Activated naive CD8-positive, alpha-beta T cell (primary cell): ENCODE measurements at regions not wholly inside any gene's neighbourhood (a gene's known extent, or its start where the extent isn't known, plus 50 kb on each side); places are given as distances from the start of the nearest gene placed in this dataset.

Experiments
- H3K27ac Mint-ChIP-seq: one replicate; pipeline ENCODE4 v1.8.0; 2021; ENCODE audit warnings: mixed read lengths
- H3K27me3 Mint-ChIP-seq: one replicate; pipeline ENCODE4 v1.8.0; 2021; ENCODE audit warnings: mixed read lengths
- H3K36me3 Mint-ChIP-seq: one replicate; pipeline ENCODE4 v1.8.0; 2021; ENCODE audit warnings: mixed read lengths
- H3K4me1 Mint-ChIP-seq: one replicate; pipeline ENCODE4 v1.8.0; 2021; ENCODE audit warnings: low read depth, mixed read lengths
- H3K4me3 Mint-ChIP-seq: one replicate; pipeline ENCODE4 v1.8.0; 2021; ENCODE audit warnings: mild to moderate bottlenecking, mixed read lengths
- H3K9me3 Mint-ChIP-seq: one replicate; pipeline ENCODE4 v1.8.0; 2021; ENCODE audit warnings: low read depth, mixed read lengths

GRCh38 chr7:24229481-24230226 lies 54.3 kb upstream of the NPY start:
- Mint-ChIP-seq H3K36me3 (no peaks in the 10 kb centered on the region), H3K4me3 (no peak overlapping the region), H3K27ac (no peak overlapping the region), H3K27me3 (peaks cover 11% of the 10 kb centered on the region), H3K9me3 (no peaks in the 10 kb centered on the region), H3K4me1 (peaks cover 21% of the 10 kb centered on the region)

DNA sequence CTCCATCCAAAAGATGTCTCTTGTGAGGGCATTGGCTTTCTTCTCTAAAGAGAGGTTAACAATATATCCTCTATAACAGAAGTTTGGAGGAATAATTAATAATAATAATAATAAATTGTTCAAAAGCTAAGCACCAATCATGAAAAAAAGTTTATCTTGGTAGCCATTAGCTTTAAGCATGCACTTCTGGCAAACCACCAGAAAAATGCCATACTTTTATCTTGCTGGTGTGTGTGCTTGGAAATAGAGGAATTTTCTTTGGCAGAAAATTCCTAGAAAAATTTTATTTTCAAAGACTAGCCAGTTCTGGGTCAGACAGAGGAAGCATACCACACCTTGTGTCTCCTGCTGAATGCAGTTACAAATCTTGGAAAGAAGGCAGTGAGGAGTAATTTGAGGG lies 52.5 kb upstream of the NPY start:
- Mint-ChIP-seq H3K36me3 (no peaks in the 10 kb centered on the region), H3K27ac (no peak overlapping the region), H3K4me3 (no peak overlapping the region), H3K9me3 (no peaks in the 10 kb centered on the region), H3K27me3 (peaks cover 14% of the 10 kb centered on the region), H3K4me1 (peaks cover 21% of the 10 kb centered on the region)

GRCh38 chr7:24233386-24233785 lies 50.6 kb upstream of the NPY start:
- Mint-ChIP-seq H3K4me1 (peaks cover 3% of the 10 kb centered on the region), H3K9me3 (no peaks in the 10 kb centered on the region), H3K27ac (no peak overlapping the region), H3K36me3 (no peaks in the 10 kb centered on the region), H3K27me3 (peaks cover 20% of the 10 kb centered on the region), H3K4me3 (no peak overlapping the region)
